ENCODE measurements at regions not wholly inside any gene's neighbourhood (a gene's known extent, or its start where the extent isn't known, plus 50 kb on each side); places are given as distances from the start of the nearest gene placed in this dataset.

- TF ChIP-seq CTCF (conservative IDR thresholded peaks at IDR 0.05 in 1 of 2, IDR thresholded peaks at IDR 0.05 in 1 of 2; ENCODE audit: low read depth in 1 of 2, low read length in 2 of 2): no peak
- TF ChIP-seq EZH2 (IDR thresholded peaks at IDR 0.05; ENCODE audit: low read length, missing control alignments): no peak
These were observed 867.6 kb downstream of the TRAM1L1 start for GRCh38 chr4:116217781-116218180.
